NB4 (cell line): ENCODE measurements at regions not wholly inside any gene's neighbourhood (a gene's known extent, or its start where the extent isn't known, plus 50 kb on each side); places are given as distances from the start of the nearest gene placed in this dataset.
"Not testable (repeated sequence)": the region's sequence is repeated elsewhere in the genome, so short reads cannot be mapped to it uniquely, and the experiment has no call there.

Experiments
- DNase-seq: peaks from one replicate; pipeline ENCODE4 v3.0.0; 2010; ENCODE audit warnings: low read depth
- H3K4me3 ChIP-seq: one replicate; pipeline ENCODE4 v1.5.1; 2011; ENCODE audit warnings: mild to moderate bottlenecking, low read depth, low read length, moderate library complexity
- CTCF ChIP-seq: IDR thresholded peaks from one replicate; pipeline ENCODE4 v1.5.1; 2012; ENCODE audit warnings: low read depth, low read length
- MYC ChIP-seq: IDR thresholded peaks from 2 replicates; pipeline ENCODE4 v1.6.1; 2011; ENCODE audit warnings: low read depth, low read length
- POLR2A ChIP-seq: IDR thresholded peaks from 2 replicates; pipeline ENCODE4 v1.6.1; 2011; ENCODE audit warnings: mild to moderate bottlenecking; ENCODE audit not compliant: insufficient read length; ENCODE audit errors: extremely low read depth
- TF ChIP-seq, protein P1 (sequence below): IDR thresholded peaks from 2 replicates; pipeline ENCODE4 v1.6.1; 2011; ENCODE audit warnings: low read depth, low read length

DNA sequence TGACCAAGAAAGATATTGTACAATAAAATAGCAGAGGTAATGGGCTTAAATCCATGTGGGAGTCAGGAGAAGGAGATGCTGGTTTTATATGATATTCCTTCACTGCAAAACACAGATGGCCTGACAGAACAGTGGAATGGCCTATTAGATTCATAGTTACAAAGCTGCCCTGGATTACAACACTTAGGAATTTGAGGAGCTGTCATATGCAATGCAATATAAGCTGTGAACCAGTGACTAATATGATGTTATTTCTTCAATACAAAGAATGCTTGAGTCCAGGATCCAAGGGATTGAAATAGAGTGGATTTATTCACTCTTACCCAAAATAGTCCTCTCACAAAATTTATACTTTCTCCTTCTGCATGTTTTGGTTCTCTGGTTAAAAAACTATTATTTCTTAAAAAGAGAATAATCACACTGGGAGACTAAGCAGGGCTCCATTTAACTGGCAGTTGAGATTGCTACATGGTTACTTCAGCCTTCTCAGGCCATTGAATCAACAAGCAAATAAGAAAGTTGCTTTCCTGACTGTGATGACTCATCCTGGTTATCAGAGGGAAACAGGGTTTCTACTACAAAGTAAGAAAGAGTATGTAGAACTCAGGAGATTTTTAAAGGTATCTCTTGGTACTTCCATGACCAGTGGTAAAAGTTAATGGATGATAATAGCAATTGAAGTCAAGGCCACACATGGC is 79.8 kb upstream of the ZPLD1 start:
- no peak overlapping the region for H3K4me3 ChIP-seq
- DNase-seq, result peak; percentile 41
- no peak for TF ChIP-seq POLR2A
- TF ChIP-seq, protein P1, sequence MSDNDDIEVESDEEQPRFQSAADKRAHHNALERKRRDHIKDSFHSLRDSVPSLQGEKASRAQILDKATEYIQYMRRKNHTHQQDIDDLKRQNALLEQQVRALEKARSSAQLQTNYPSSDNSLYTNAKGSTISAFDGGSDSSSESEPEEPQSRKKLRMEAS, result no peak
- TF ChIP-seq MYC, result no peak
- TF ChIP-seq CTCF, result no peak

GRCh38 chr3:102356506-102356905 is 78.3 kb upstream of the ZPLD1 start:
- no peak overlapping the region for H3K4me3 ChIP-seq
- TF ChIP-seq CTCF (no peak), MYC (no peak), POLR2A (no peak)
- TF ChIP-seq, protein P1, result no peak
- no peak for DNase-seq

DNA sequence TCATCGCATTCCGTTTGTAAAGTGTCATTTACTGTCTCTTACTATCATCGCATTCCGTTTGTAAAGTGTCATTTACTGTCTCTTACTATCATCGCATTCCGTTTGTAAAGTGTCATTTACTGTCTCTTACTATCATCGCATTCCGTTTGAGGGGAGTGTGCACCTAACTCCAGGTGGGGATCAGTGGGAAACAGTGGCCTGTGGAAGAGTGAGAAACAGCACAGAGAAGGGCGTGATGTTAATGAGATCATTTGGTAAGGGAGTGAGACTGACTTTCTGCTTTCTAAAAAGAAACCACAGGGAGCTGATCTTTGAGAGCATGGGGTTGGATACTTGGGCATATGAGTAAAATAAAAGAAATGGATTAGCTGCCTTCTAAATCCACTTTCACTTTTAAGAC is 77.5 kb upstream of the ZPLD1 start:
- DNase-seq, H3K4me3 ChIP-seq: not testable (repeated sequence)

DNA sequence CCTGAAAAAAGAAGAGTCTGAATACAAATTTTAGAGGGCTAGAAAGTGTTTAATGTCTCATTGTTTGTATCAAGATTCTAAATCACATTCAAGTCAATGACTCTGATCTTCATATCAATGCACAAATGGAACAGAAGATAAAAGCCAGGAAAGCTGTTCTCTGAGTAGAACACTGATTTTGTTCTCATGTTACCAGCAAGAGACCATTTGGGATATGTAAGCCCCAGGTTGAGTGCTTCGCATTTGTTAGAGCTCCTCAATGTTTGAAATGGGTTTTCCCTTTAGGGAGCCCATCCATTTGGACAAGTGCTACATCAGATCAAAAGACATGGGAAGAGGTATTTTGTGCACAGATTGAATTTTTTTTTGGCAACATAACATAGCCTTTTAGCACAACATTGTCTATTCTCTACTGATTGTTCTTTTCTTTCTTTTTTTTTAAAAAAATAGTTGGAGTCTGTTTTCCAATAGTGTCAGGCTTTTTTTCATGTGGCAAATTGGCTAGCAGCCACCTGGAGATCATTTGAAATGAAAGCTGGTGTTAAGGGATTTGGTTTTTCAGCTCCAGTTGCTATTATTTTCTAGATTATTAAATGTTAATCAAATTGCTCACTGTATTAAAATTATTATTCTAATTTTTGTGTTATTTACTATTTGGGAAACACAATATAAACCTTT is 74.5 kb upstream of the ZPLD1 start:
- no peak overlapping the region for H3K4me3 ChIP-seq
- no peak for TF ChIP-seq MYC
- no peak for TF ChIP-seq CTCF
- TF ChIP-seq POLR2A, result no peak
- TF ChIP-seq, protein P1, result no peak
- DNase-seq, result no peak

DNA sequence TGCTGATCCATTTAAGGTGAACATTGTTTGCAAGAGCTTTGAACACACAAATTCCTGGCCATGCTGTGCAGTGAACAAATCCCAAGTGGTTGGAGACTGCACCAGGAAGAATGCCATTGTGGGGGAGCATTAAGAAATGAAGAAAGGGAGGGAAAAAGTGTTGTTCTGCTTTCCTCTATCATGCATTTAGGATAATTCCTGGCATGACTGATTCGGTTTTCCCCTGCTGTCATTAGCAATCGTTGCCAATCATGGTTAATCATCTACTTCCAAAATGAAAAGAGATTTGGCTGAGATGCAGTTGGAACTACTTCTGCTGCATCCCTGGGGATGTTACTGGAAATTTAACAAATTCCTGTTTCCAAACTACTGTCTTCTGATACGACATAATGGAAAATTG is 73.7 kb upstream of the ZPLD1 start:
- H3K4me3 ChIP-seq, result no peak overlapping the region
- DNase-seq, result no peak
- TF ChIP-seq MYC (no peak), CTCF (no peak), POLR2A (no peak)
- TF ChIP-seq, protein P1, result no peak

DNA sequence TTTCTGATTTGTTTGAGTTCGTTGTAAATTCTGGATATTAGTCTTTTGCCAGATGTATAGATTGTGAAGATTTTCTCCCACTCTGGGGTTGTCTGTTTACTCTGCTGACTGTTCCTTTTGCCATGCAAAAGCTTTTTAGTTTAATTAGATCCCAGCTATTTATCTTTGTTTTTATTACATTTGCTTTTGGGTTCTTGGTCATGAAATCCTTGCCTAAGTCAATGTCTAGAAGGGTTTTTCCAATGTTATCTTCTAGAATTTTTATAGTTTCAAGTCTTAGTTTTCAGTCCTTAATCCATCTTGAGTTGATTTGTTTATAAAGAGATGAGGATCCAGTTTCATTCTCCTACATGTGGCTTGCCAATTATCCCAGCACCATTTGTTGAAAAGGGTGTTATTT is 68.7 kb upstream of the ZPLD1 start:
- not testable (repeated sequence) for DNase-seq, H3K4me3 ChIP-seq
